Kasumi-1 (cell line): ENCODE measurements at regions not wholly inside any gene's neighbourhood (a gene's known extent, or its start where the extent isn't known, plus 50 kb on each side); places are given as distances from the start of the nearest gene placed in this dataset.

ENCODE experiments used
- DNase-seq, 2 experiments: peaks; one replicate each; lab custom pipeline; 2025; lab: John Stamatoyannopoulos, UW

GRCh38 chrX:112137276-112137675, 54.7 kb upstream of the TRPC5 start:
- peak; percentile 28 to 36 for DNase-seq
